ENCODE measurements at regions not wholly inside any gene's neighbourhood (a gene's known extent, or its start where the extent isn't known, plus 50 kb on each side); places are given as distances from the start of the nearest gene placed in this dataset.
"Not testable (repeated sequence)": the region's sequence is repeated elsewhere in the genome, so short reads cannot be mapped to it uniquely, and the experiment has no call there.

DNA sequence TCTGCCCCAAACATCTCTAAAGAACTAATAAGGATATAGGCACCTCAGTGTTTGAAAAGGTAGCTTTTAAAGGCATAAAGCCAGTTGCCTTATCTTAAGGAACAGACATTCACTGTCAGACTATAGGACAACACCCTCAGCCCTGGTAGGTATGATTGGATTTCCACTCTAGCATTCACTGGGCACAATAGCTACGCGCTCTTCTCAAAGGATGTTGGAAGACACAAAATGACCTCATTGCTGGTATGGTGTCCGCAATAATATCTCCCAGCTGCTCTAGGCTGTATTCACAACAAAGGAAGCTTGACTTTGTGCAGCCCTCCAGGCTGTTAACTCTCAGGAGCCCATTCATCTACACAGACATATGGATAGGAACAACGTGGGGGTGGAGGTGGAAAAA is 119.4 kb upstream of the CXADR start:
- H3K4me3 ChIP-seq (ENCODE audit: low read depth, low read length), result no peak overlapping the region
- DNase-seq (ENCODE audit: low read depth), result no peak
- TF ChIP-seq CTCF (IDR thresholded peaks at IDR 0.05; ENCODE audit: insufficient read depth, low read depth, low read length, missing control alignments), result no peak

DNA sequence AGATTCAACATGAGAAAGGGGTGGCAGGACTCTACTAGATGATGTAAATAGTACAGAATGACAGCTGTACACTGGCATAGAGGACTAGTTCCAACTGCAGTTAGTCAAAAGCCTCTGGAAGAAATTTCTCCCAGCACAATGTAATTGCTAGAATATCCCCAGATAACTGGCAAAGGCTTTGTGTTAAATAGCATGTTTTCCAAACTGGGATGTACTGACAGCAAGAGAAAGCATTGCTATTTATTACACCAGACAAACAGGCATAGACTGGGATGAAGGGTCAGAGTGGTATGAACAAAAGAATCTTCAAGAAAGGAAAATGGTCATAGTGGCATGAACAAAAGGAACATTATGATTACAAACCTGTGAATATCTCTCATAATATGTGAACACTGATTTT is 115.9 kb upstream of the CXADR start:
- H3K4me3 ChIP-seq (ENCODE audit: low read depth, low read length), result no peak overlapping the region
- TF ChIP-seq CTCF (IDR thresholded peaks at IDR 0.05; ENCODE audit: insufficient read depth, low read depth, low read length, missing control alignments), result no peak
- no peak for DNase-seq (ENCODE audit: low read depth)

DNA sequence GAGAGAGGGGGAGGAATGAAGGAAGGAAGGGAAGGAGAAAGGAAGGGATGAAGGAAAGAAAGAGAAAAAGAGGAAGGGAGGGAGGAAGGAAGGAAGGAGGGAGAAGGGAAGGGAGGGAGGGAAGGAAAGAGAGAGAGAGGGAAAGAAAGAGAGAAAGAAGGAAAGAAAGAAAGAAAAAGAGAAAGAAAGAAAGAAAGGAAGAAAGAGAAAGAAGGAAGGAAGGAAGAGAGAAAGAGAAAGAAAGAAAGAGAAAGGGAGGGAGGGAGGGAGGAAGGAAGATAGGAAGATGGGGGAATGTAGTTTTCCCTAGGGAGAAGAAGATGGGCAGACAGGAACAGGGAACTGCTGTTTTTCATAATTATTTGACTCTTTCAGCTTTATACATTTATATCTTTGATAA is 115.1 kb upstream of the CXADR start:
- H3K4me3 ChIP-seq (ENCODE audit: low read depth, low read length), result no peak overlapping the region
- no peak for TF ChIP-seq CTCF (IDR thresholded peaks at IDR 0.05; ENCODE audit: insufficient read depth, low read depth, low read length, missing control alignments)
- no peak for DNase-seq (ENCODE audit: low read depth)

- not testable (repeated sequence) for H3K4me3 ChIP-seq (ENCODE audit: low read depth, low read length); DNase-seq (ENCODE audit: low read depth)
These were observed 113.9 kb upstream of the CXADR start for GRCh38 chr21:17398954-17399353.

GRCh38 chr21:17402937-17403336 is 109.9 kb upstream of the CXADR start:
- no peak for DNase-seq (ENCODE audit: low read depth)
- no peak overlapping the region for H3K4me3 ChIP-seq (ENCODE audit: low read depth, low read length)
- no peak for TF ChIP-seq CTCF (IDR thresholded peaks at IDR 0.05; ENCODE audit: insufficient read depth, low read depth, low read length, missing control alignments)

- TF ChIP-seq CTCF (IDR thresholded peaks at IDR 0.05; ENCODE audit: insufficient read depth, low read depth, low read length, missing control alignments), result no peak
- no peak overlapping the region for H3K4me3 ChIP-seq (ENCODE audit: low read depth, low read length)
- no peak for DNase-seq (ENCODE audit: low read depth)
These were observed 106.6 kb upstream of the CXADR start for GRCh38 chr21:17406202-17406601.

DNA sequence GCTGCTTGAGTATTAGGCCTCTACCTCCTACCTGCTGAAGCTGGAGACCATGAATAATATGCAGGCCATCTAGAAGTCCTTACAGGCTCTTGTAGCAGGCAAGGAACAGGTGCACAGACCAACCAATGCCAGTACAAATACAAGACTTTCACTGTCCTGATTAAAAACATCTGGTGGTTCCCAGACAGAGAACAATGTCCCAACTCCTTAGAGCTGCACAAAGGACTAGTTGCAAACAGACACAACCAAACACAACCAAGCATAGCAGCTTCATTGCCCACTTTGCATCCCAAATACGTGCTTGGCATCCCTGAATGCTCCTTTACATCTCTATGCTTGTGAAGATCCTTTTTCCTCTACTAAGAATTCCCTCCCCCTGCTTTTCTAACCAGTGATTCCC is 98.1 kb upstream of the CXADR start:
- no peak for DNase-seq (ENCODE audit: low read depth)
- H3K4me3 ChIP-seq (ENCODE audit: low read depth, low read length), result no peak overlapping the region
- no peak for TF ChIP-seq CTCF (IDR thresholded peaks at IDR 0.05; ENCODE audit: insufficient read depth, low read depth, low read length, missing control alignments)

- TF ChIP-seq CTCF (IDR thresholded peaks at IDR 0.05; ENCODE audit: insufficient read depth, low read depth, low read length, missing control alignments), result no peak
- no peak for DNase-seq (ENCODE audit: low read depth)
- no peak overlapping the region for H3K4me3 ChIP-seq (ENCODE audit: low read depth, low read length)
These were observed 96.7 kb upstream of the CXADR start for GRCh38 chr21:17416139-17416538.
